ENCODE measurements at regions not wholly inside any gene's neighbourhood (a gene's known extent, or its start where the extent isn't known, plus 50 kb on each side); places are given as distances from the start of the nearest gene placed in this dataset.

GRCh38 chr9:22308177-22308576, 138.4 kb upstream of the DMRTA1 start:
- no peak for TF ChIP-seq CTCF (conservative IDR thresholded peaks at IDR 0.05)
- TF ChIP-seq EZH2 (IDR thresholded peaks at IDR 0.05; ENCODE audit: low read depth) = no peak

Data from PC-9 (cell line).